Neural cell (in vitro differentiated cells): ENCODE measurements at regions not wholly inside any gene's neighbourhood (a gene's known extent, or its start where the extent isn't known, plus 50 kb on each side); places are given as distances from the start of the nearest gene placed in this dataset.

Source experiments
- EP300 ChIP-seq: fragments of 450-650 bp; conservative IDR thresholded peaks from 2 replicates; pipeline ENCODE4 v1.6.1; 2014; ENCODE audit warnings: antibody characterized with exemption, mild to moderate bottlenecking, moderate library complexity; ENCODE audit not compliant: poor library complexity, severe bottlenecking
- EZH2 ChIP-seq: fragments of 200-600, 300-800 bp; shearing (Covaris generic), sonication (generic); IDR thresholded peaks from 2 replicates; pipeline ENCODE4 v1.6.1; 2014; ENCODE audit warnings: antibody characterized with exemption, low read length, borderline replicate concordance, mild to moderate bottlenecking; ENCODE audit not compliant: insufficient read depth, poor library complexity, severe bottlenecking
- MXI1 ChIP-seq: fragments of 450-650 bp; conservative IDR thresholded peaks from 2 replicates; pipeline ENCODE4 v1.6.1; 2014; ENCODE audit warnings: antibody characterized with exemption, mild to moderate bottlenecking; ENCODE audit not compliant: poor library complexity, severe bottlenecking
- RAD21 ChIP-seq: fragments of 450-650 bp; conservative IDR thresholded peaks from 2 replicates; pipeline ENCODE4 v1.6.1; 2014; ENCODE audit warnings: antibody characterized with exemption, mild to moderate bottlenecking, moderate library complexity
- SMC3 ChIP-seq: fragments of 450-650 bp; conservative IDR thresholded peaks from 2 replicates; pipeline ENCODE4 v1.6.1; 2014; ENCODE audit warnings: antibody characterized with exemption, mild to moderate bottlenecking, moderate library complexity; ENCODE audit not compliant: poor library complexity
- TF ChIP-seq, protein P1 (sequence below): fragments of 450-650 bp; IDR thresholded peaks from 2 replicates; pipeline ENCODE4 v1.5.1; 2014; ENCODE audit warnings: antibody characterized with exemption, mild to moderate bottlenecking, moderate library complexity; ENCODE audit not compliant: poor library complexity, severe bottlenecking
- TF ChIP-seq, protein P2 (sequence below): IDR thresholded peaks from 2 replicates; pipeline ENCODE4 v1.6.1; 2012; ENCODE audit warnings: borderline replicate concordance

DNA sequence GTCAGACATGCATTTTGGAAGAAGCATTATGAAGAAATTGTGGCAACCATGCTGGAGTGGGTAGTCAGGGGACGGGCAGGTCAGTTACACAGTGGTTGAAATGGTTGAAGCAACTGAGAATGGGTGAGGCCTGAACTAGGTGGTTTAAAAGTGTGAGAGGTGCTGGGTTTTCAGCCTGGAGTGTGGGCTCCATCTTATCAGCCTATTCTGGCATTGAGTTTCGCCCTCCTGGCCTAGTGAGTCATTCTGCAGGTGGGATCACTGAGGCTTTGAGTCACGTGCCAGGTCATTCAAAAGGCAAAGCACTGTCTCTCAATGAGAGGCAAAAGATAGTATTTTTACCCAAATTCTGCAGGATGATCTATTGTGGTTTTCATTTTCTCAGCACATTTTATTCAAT lies 181.9 kb upstream of the CHD6 start:
- TF ChIP-seq, protein P1, sequence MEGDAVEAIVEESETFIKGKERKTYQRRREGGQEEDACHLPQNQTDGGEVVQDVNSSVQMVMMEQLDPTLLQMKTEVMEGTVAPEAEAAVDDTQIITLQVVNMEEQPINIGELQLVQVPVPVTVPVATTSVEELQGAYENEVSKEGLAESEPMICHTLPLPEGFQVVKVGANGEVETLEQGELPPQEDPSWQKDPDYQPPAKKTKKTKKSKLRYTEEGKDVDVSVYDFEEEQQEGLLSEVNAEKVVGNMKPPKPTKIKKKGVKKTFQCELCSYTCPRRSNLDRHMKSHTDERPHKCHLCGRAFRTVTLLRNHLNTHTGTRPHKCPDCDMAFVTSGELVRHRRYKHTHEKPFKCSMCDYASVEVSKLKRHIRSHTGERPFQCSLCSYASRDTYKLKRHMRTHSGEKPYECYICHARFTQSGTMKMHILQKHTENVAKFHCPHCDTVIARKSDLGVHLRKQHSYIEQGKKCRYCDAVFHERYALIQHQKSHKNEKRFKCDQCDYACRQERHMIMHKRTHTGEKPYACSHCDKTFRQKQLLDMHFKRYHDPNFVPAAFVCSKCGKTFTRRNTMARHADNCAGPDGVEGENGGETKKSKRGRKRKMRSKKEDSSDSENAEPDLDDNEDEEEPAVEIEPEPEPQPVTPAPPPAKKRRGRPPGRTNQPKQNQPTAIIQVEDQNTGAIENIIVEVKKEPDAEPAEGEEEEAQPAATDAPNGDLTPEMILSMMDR: no peak
- TF ChIP-seq MXI1 (no peak), SMC3 (no peak), EP300 (no peak), EZH2 (no peak), RAD21 (no peak)
- TF ChIP-seq, protein P2, sequence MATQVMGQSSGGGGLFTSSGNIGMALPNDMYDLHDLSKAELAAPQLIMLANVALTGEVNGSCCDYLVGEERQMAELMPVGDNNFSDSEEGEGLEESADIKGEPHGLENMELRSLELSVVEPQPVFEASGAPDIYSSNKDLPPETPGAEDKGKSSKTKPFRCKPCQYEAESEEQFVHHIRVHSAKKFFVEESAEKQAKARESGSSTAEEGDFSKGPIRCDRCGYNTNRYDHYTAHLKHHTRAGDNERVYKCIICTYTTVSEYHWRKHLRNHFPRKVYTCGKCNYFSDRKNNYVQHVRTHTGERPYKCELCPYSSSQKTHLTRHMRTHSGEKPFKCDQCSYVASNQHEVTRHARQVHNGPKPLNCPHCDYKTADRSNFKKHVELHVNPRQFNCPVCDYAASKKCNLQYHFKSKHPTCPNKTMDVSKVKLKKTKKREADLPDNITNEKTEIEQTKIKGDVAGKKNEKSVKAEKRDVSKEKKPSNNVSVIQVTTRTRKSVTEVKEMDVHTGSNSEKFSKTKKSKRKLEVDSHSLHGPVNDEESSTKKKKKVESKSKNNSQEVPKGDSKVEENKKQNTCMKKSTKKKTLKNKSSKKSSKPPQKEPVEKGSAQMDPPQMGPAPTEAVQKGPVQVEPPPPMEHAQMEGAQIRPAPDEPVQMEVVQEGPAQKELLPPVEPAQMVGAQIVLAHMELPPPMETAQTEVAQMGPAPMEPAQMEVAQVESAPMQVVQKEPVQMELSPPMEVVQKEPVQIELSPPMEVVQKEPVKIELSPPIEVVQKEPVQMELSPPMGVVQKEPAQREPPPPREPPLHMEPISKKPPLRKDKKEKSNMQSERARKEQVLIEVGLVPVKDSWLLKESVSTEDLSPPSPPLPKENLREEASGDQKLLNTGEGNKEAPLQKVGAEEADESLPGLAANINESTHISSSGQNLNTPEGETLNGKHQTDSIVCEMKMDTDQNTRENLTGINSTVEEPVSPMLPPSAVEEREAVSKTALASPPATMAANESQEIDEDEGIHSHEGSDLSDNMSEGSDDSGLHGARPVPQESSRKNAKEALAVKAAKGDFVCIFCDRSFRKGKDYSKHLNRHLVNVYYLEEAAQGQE: no peak
